ENCODE measurements at regions not wholly inside any gene's neighbourhood (a gene's known extent, or its start where the extent isn't known, plus 50 kb on each side); places are given as distances from the start of the nearest gene placed in this dataset.

DNA sequence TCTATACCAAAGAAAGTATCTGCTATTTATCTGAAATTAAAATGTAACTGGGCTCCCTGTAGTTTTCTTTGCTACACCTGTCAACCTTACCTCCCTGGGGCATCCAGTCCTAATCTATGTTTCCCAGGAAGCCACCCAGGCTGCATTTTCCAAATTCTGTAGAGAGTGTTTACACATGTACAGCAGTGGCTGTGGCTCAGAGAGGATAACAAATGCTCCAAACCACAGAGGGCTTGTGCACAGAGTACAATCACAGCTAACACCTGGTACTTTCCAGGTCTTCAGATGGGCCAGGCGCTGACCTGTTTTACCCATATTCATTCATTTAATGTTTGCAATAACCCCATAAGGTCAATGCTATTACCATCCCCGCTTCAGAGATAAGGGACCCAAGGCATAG lies 146.5 kb upstream of the TNR start:
- Histone ChIP-seq H2BK15ac (ENCODE audit: low read depth, low read length) (no peak overlapping the region), H3K23me2 (ENCODE audit: insufficient read length, low read depth, low read length, poor library complexity, severe bottlenecking) (peaks cover 4% of the 10 kb centered on the region), H2BK5ac (ENCODE audit: insufficient read length, low read length) (no peak overlapping the region), H3K4me2 (ENCODE audit: insufficient read depth, insufficient read length, low read length) (no peak overlapping the region), H3K27ac (ENCODE audit: insufficient read length, low read depth, low read length) (no peak overlapping the region), H3T11ph (ENCODE audit: low read length) (no peak overlapping the region), H3K4ac (ENCODE audit: low read depth, low read length) (no peak overlapping the region), H2BK12ac (ENCODE audit: insufficient read length, low read depth, low read length) (no peak overlapping the region), H3K79me2 (ENCODE audit: insufficient read depth, low read length) (no peaks in the 10 kb centered on the region), H3K4me1 (ENCODE audit: insufficient read depth, low read length) (no peaks in the 10 kb centered on the region), H2BK120ac (ENCODE audit: low read depth, low read length, poor library complexity, severe bottlenecking) (no peak overlapping the region), H3K27me3 (ENCODE audit: insufficient read depth, low read length) (peaks cover 32% of the 10 kb centered on the region; the same call in 1 of the 2 replicates), H3K79me1 (ENCODE audit: insufficient read depth, low read depth, low read length, poor library complexity, severe bottlenecking) (no peaks in the 10 kb centered on the region), H4K5ac (ENCODE audit: insufficient read length, low read depth, low read length) (no peak overlapping the region), H3K18ac (ENCODE audit: insufficient read length, low read depth, low read length) (no peak overlapping the region), H4K20me1 (ENCODE audit: control insufficient read depth, insufficient read depth, insufficient read length) (no peaks in the 10 kb centered on the region), H3K23ac (ENCODE audit: insufficient read length, low read depth, low read length) (no peak overlapping the region), H4K91ac (ENCODE audit: insufficient read length, low read depth, low read length) (no peak overlapping the region), H3K9ac (ENCODE audit: extremely low read depth, insufficient read length, low read length) (no peak overlapping the region), H2AFZ (ENCODE audit: low read length) (no peak overlapping the region), H2BK20ac (ENCODE audit: low read depth, low read length, poor library complexity, severe bottlenecking) (no peak overlapping the region), H3K56ac (ENCODE audit: insufficient read length, low read depth, low read length) (no peak overlapping the region), H3K9me3 (ENCODE audit: control insufficient read depth, low read depth, low read length) (no peaks in the 10 kb centered on the region), H3K14ac (ENCODE audit: insufficient read depth, low read length) (no peak overlapping the region), H2AK5ac (ENCODE audit: insufficient read length, low read length) (no peak overlapping the region), H4K8ac (replicated peaks; ENCODE audit: insufficient read length, low read depth, low read length) (no peak overlapping the region)
- Mint-ChIP-seq H3K36me3 (ENCODE audit: insufficient read depth in 1 of 3, low read depth in 3 of 3) (no peaks in the 10 kb centered on the region; a peak in 2 of 7 replicates), H3K4me3 (no peak overlapping the region), H3K27me3 (ENCODE audit: low read depth) (peaks cover 93% of the 10 kb centered on the region), H3K27ac (no peak overlapping the region), H3K4me1 (peaks cover 15 to 16% of the 10 kb centered on the region in 2 experiments), H3K9me3 (no peaks in the 10 kb centered on the region)
- no CpG with 5 or more reads among the region's 2 CpGs for WGBS (ENCODE audit: extremely low coverage, insufficient read length, low lambda C conversion rate)
- no peak for DNase-seq
- TF ChIP-seq, protein P1, sequence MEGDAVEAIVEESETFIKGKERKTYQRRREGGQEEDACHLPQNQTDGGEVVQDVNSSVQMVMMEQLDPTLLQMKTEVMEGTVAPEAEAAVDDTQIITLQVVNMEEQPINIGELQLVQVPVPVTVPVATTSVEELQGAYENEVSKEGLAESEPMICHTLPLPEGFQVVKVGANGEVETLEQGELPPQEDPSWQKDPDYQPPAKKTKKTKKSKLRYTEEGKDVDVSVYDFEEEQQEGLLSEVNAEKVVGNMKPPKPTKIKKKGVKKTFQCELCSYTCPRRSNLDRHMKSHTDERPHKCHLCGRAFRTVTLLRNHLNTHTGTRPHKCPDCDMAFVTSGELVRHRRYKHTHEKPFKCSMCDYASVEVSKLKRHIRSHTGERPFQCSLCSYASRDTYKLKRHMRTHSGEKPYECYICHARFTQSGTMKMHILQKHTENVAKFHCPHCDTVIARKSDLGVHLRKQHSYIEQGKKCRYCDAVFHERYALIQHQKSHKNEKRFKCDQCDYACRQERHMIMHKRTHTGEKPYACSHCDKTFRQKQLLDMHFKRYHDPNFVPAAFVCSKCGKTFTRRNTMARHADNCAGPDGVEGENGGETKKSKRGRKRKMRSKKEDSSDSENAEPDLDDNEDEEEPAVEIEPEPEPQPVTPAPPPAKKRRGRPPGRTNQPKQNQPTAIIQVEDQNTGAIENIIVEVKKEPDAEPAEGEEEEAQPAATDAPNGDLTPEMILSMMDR (conservative IDR thresholded peaks at IDR 0.05) = no peak

Measured in H9 (cell line).